Chondrocyte (in vitro differentiated cells): ENCODE measurements at regions not wholly inside any gene's neighbourhood (a gene's known extent, or its start where the extent isn't known, plus 50 kb on each side); places are given as distances from the start of the nearest gene placed in this dataset.

Experiments
- DNase-seq: peaks from one replicate; pipeline ENCODE4 v3.0.0; 2021; ENCODE audit warnings: mixed read lengths, low spot score
- H3K27ac Mint-ChIP-seq: one replicate; pipeline ENCODE4 v1.8.0; 2021; ENCODE audit warnings: mild to moderate bottlenecking, moderate library complexity, mixed read lengths; ENCODE audit not compliant: unreplicated experiment
- H3K27me3 Mint-ChIP-seq: 2 replicates; pipeline ENCODE4 v1.8.0; 2021; ENCODE audit warnings: low read depth, mixed read lengths
- H3K36me3 Mint-ChIP-seq: 2 replicates; pipeline ENCODE4 v1.8.0; 2021; ENCODE audit warnings: low read depth, mixed read lengths
- H3K4me1 Mint-ChIP-seq: 2 replicates; pipeline ENCODE4 v1.8.0; 2021; ENCODE audit warnings: low read depth, mild to moderate bottlenecking, mixed read lengths
- H3K4me3 Mint-ChIP-seq: one replicate; pipeline ENCODE4 v1.8.0; 2021; ENCODE audit warnings: mild to moderate bottlenecking, moderate library complexity, mixed read lengths; ENCODE audit not compliant: unreplicated experiment
- H3K9me3 Mint-ChIP-seq: 2 replicates; pipeline ENCODE4 v1.8.0; 2021; ENCODE audit warnings: low read depth, mixed read lengths
- TF ChIP-seq, protein P1 (sequence below): fragments of 200-600 bp; sonication (generic); IDR thresholded peaks from 2 replicates; pipeline ENCODE4 v1.5.0; 2021; ENCODE audit warnings: antibody characterized with exemption, mild to moderate bottlenecking, moderate library complexity

DNA sequence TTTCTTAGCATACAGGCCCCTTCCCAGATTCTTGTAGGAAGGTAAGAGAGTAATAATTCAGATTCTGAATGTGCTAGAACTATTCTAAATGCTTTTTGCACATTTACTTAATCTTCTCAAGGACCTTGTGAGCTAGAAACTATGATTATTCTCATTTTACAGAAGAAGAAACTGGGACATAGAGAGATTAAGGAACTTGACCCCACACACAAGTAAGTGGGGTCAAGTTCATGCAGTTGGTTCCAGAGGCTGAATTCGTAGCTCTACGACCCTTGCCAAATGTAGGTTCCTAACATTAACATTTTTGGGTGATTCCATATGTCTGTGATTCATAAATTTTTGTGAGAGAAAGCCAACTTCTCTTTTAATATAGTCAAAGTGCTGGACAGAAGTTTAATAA, 238.1 kb downstream of the LACC1 start:
- no peak overlapping the region for H3K4me3 Mint-ChIP-seq
- no peaks in the 10 kb centered on the region for H3K36me3 Mint-ChIP-seq
- H3K27ac Mint-ChIP-seq = peak overlapping the region; percentile 54
- no peaks in the 10 kb centered on the region for H3K9me3 Mint-ChIP-seq
- TF ChIP-seq, protein P1, sequence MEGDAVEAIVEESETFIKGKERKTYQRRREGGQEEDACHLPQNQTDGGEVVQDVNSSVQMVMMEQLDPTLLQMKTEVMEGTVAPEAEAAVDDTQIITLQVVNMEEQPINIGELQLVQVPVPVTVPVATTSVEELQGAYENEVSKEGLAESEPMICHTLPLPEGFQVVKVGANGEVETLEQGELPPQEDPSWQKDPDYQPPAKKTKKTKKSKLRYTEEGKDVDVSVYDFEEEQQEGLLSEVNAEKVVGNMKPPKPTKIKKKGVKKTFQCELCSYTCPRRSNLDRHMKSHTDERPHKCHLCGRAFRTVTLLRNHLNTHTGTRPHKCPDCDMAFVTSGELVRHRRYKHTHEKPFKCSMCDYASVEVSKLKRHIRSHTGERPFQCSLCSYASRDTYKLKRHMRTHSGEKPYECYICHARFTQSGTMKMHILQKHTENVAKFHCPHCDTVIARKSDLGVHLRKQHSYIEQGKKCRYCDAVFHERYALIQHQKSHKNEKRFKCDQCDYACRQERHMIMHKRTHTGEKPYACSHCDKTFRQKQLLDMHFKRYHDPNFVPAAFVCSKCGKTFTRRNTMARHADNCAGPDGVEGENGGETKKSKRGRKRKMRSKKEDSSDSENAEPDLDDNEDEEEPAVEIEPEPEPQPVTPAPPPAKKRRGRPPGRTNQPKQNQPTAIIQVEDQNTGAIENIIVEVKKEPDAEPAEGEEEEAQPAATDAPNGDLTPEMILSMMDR = no peak
- H3K4me1 Mint-ChIP-seq = peaks cover 57% of the 10 kb centered on the region
- no peak for DNase-seq
- no peaks in the 10 kb centered on the region for H3K27me3 Mint-ChIP-seq

- H3K27me3 Mint-ChIP-seq = no peaks in the 10 kb centered on the region
- H3K36me3 Mint-ChIP-seq = peaks cover 2% of the 10 kb centered on the region
- TF ChIP-seq, protein P1 = no peak
- peaks cover 8% of the 10 kb centered on the region for H3K9me3 Mint-ChIP-seq
- no peak overlapping the region for H3K27ac Mint-ChIP-seq
- peaks cover 53% of the 10 kb centered on the region for H3K4me1 Mint-ChIP-seq
- no peak for DNase-seq
- H3K4me3 Mint-ChIP-seq = no peak overlapping the region
Measured at GRCh38 chr13:44118881-44119280, 239.2 kb downstream of the LACC1 start.

- Mint-ChIP-seq H3K27me3 (no peaks in the 10 kb centered on the region), H3K27ac (peak overlapping the region; percentile 27), H3K4me3 (no peak overlapping the region), H3K4me1 (peaks cover 58% of the 10 kb centered on the region), H3K9me3 (peaks cover 14% of the 10 kb centered on the region), H3K36me3 (peaks cover 2% of the 10 kb centered on the region)
- no peak for DNase-seq
- TF ChIP-seq, protein P1 = no peak
Measured at GRCh38 chr13:44120043-44120442, 240.3 kb downstream of the LACC1 start.

DNA sequence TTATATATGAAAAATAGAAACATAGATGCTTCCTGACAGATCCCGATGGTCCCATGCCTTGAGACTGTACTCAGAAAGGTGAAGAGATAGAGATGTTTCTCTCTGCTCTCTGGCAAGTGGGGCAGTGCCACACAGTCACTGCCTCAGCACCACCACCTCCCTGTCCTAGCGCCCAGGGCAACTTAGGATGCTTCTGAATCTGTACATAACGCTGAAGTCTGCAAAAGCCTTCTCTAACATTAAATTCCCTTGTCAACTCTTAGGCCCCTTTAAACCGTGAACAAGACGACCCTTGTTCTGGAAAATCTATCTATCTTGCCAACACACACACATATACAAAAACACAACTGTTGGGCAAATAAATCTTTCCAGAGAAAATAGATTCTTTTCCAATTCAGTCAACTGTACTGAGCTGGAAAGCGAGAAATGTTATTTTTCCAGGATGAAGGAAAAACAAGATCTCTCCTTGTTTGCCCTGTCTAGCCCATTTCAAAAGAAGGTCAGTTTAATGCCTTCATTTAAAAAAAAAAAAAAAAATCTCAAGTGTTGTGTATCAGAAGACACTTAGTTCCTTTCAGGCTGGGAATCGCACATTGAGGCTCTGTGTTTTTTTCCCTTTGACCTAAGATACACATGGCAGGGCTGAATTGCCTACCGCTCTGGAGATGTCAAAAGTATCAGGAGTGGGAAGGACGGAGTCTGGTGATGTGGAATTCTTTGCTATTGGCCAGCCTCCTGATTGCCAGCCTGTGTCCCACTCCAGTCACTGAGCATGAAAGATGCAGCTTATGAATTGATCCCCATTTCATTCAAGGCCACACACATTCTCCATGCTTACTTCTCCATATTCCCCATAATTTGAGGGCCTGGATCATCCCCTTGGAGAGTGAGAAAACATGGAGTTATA, 241.4 kb downstream of the LACC1 start:
- peaks cover 2% of the 10 kb centered on the region for H3K36me3 Mint-ChIP-seq
- H3K27me3 Mint-ChIP-seq = no peaks in the 10 kb centered on the region
- no peak for DNase-seq
- H3K27ac Mint-ChIP-seq = peak overlapping the region; percentile 45
- no peak overlapping the region for H3K4me3 Mint-ChIP-seq
- H3K4me1 Mint-ChIP-seq = peaks cover 49% of the 10 kb centered on the region
- TF ChIP-seq, protein P1 = no peak
- peaks cover 14% of the 10 kb centered on the region for H3K9me3 Mint-ChIP-seq

DNA sequence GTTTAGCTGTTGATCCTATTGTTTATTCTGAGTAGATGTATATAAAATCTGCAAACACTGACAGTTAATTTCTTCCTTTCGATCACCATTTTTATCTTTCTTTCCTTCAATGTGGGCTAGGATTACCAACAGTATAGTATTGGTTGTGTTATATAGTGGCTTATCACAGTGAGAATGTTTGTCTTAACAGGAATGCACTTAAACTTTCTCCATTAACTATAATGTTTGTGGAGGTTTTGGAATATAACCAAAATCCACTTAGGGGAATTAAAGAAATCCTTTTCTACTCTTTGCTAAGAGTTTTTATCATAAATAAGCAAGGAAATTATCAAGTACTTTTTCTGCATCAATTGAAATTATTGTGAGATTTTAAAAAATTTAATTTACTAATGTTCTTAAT, 244.6 kb downstream of the LACC1 start:
- DNase-seq = no peak
- Mint-ChIP-seq H3K4me3 (no peak overlapping the region), H3K4me1 (peaks cover 32% of the 10 kb centered on the region), H3K27ac (no peak overlapping the region), H3K36me3 (peaks cover 2% of the 10 kb centered on the region), H3K27me3 (no peaks in the 10 kb centered on the region), H3K9me3 (peaks cover 14% of the 10 kb centered on the region)
- TF ChIP-seq, protein P1 = no peak
